Glomerular visceral epithelial cell (primary cell): ENCODE measurements at regions not wholly inside any gene's neighbourhood (a gene's known extent, or its start where the extent isn't known, plus 50 kb on each side); places are given as distances from the start of the nearest gene placed in this dataset.
A peak's percentile ranks its signal among the peaks of the same experiment; 100 is the strongest.

Source experiments
- DNase-seq: peaks from one replicate; pipeline ENCODE4 v3.0.0-alpha.2; 2016; ENCODE audit errors: extremely low spot score

- DNase-seq, result no peak
Observed at GRCh38 chr13:23983671-23984070, 86.4 kb upstream of the C1QTNF9B start.

GRCh38 chr13:23984546-23984945 is 87.2 kb upstream of the C1QTNF9B start:
- DNase-seq, result no peak

DNA sequence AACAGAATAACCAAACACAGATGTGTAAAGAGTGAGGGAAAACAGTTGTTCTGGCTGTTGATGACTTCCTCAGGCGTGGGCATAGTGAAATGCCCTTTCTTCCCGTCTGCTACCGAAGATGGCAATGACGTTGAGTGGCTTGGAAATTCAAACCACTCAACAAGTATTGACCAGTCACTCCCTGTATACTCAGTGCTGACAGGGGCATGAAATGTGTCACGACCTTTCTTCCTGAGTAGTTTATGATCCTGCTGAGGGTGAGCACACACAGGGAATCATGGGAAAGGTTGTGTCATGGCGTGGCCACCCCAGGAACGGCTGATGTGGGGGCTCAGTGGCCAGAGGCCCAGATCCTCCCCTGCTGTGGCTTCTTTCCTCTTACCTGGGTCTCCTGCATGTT is 87.8 kb upstream of the C1QTNF9B start:
- DNase-seq, result no peak

- DNase-seq, result no peak
Observed at GRCh38 chr13:23985839-23986238, 88.5 kb upstream of the C1QTNF9B start.

DNA sequence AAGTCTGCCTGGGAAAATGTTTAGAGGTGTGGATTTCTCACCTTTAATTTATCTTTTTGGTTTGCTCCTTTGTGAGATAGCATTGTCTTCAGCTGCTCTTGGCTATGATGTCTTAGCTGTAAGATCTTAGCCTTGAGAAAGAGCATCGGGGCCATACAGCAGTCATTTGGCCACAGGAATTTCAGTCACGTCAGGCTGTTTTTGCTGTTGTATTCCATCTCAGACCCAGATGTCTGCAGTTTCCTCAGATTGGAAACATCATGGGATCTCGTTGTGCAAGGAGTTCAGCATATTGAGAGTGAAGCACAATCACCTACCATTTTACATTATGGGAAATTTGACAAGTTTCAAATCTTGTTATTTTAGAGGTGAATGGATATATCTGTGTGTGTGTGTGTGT is 89.3 kb upstream of the C1QTNF9B start:
- peak; percentile 28 for DNase-seq

GRCh38 chr13:23987331-23987894 is 90.1 kb upstream of the C1QTNF9B start:
- no peak for DNase-seq

DNA sequence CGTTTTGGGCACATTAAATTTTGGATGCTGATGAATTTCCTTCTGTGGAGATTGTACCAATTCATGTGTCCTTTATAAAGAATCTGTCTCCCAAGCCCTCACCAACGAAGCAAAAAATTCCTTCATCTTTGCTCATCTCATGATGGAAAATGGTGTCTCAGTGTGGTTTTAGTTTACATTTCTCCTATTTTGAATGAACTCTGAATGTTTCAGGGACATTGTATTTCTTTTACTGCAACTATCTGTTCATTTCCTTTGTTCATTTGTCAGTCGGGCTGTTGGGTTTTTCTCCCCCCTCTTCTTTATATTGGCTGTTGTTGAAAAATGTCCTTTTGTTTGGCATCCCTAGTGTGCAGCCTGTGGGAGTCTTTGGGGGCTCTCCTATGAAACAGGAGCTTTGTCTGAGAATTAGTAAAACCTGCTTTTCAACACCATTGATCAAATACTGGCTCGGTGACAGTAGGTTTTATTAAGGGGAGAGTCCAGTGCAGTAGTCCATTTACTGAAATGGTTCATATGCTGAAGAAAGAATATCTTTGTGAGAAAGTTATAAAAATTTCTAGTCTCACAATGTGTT is 91.3 kb upstream of the C1QTNF9B start:
- no peak for DNase-seq

- no peak for DNase-seq
Observed at GRCh38 chr13:23990455-23990854, 93.2 kb upstream of the C1QTNF9B start.

DNA sequence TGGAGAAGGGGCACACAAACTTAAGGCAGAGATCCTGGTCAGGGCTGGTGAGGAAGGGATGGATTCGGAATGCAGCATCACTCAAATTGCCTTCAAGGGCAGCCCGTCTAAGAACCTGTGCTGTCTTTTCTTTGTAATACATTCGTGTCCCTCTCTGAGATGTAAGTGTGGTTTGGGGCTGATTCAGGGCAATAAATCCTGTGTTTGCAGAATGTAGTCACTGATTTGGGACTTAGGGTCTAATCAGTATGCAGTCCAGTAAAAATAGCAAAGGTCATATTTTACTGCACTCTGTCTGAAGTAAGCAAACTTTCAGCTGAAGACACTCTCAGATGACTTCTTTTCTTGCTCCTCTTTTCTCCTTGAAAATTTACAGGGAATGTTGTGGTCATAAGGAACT is 93.8 kb upstream of the C1QTNF9B start:
- DNase-seq, result no peak

DNA sequence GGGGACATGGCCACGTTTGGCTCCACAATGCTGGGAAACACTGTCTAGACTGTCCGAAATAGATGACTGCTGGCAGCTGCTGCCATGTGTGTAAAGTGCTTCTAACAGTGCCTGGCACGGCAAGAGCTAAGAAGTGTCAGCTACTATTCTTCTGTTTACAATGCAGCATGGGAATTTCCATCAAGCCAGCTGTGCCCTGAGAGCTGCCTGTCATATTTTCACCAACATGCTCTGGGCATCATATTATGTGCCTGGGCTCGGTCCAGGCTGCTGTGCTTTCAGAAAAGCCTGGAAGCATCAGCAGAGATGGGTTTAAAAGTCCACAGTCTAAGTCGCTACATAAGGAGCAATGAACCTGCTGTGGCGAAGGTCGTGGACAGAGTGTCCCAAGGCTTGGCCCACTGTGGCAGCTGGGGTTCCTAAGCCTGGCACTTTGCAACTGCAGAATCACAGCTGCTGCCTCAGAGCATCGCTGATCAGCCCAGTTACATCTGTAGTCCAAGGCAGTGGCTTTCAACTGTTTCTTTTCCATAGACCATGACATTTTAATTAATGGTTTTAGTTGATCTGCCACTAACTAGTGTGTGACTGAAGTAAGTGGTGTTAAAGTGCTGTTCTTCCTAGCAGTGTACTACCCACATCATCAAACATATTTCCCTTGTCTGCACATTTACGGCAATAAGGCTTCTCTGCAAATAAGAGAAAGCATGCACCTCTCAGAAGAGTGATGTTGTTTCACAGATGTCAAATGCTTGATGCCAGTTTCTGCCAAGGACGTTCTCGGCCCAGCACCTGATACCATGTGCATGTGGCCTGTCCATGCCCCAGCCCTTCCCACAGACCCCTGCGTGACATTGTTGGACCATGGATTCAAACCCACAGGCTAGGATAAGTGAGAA is 95.7 kb upstream of the C1QTNF9B start:
- DNase-seq, result no peak

GRCh38 chr13:23993680-23993985 is 96.3 kb upstream of the C1QTNF9B start:
- peak; percentile 82 for DNase-seq

DNA sequence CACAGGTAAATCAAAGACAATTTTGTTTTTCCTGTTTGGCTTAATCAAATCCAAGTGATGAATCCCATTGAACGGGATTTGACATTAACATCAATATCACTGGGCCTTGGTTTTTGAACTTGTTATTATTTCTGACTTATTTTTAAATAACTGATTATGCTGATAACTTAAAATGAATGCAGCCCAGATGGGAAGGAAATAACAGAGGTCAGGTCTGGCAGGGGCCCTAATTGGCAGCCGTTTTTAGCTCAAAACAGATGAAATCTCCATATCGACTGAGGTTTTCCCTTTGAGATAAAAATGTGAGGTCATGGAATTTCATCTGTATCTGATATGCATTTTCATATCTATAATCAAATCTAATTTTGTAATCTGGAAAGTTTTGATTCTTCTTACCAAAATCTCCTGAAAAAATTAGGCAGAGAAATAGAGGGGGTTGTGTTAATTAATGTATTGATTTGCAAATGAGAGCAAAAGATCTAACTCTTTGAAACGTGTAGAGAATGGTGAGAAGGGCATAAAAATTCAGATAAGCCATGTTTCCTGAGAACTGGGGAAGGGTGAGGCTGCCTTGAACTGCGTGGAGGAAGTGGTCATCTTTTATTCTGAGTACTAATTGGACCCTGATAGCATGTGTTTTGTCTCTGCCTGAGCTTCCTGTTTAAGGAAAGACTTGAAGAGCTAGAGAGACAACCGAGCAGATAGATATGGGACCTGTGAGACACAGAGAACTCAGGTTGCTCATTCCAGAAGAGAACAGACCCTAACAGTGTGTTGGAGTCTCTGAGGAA is 98.2 kb upstream of the C1QTNF9B start:
- no peak for DNase-seq

GRCh38 chr13:23996456-23996855 is 99.2 kb upstream of the C1QTNF9B start:
- DNase-seq, result no peak

- DNase-seq, result no peak
Observed at GRCh38 chr13:23999424-23999823, 102.1 kb upstream of the C1QTNF9B start.

GRCh38 chr13:24002206-24002815 is 105.0 kb upstream of the C1QTNF9B start:
- DNase-seq, result no peak

GRCh38 chr13:24004142-24004899 is 107.0 kb upstream of the C1QTNF9B start:
- no peak for DNase-seq

GRCh38 chr13:24004971-24005370 is 107.7 kb upstream of the C1QTNF9B start:
- DNase-seq, result no peak

GRCh38 chr13:24005755-24006281 is 108.5 kb upstream of the C1QTNF9B start:
- DNase-seq, result peak; percentile 53

- no peak for DNase-seq
Observed at GRCh38 chr13:24006520-24007248, 109.4 kb upstream of the C1QTNF9B start.

DNA sequence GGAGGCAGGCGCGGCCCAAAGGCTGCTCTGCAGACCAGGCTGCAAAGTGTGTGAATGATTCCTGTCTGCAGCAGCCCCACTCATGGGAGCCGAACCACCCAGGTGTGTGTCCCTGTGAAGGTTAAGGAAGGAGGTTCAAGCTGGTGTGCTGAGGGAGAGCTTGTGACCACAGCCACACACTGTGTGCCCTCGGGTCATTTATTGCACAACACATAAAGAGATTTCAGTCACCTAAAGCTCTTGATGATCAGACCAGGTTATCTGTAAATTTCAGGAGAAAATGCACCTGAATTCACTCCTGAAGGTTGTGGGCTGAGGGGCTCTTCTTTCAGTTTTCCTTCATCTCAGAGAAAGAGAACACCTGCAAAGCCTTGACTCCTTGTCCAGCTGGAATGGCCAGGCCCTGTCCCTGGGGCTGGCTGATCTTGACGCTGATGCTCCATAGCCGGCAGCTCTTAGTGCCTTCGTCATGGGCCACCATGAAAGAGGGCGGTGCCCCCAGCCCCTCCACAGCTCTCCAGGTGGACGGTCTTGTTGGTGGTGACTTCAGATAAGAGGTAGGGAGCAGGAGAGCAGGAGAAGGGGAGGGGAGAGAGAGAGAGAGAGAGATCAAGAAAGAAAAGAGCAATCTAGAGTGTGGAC is 110.8 kb upstream of the C1QTNF9B start:
- no peak for DNase-seq
